T-cell (primary cell): ENCODE measurements at regions not wholly inside any gene's neighbourhood (a gene's known extent, or its start where the extent isn't known, plus 50 kb on each side); places are given as distances from the start of the nearest gene placed in this dataset.

Source experiments
- ATAC-seq, 4 experiments: fragments of 200-7000 bp in 3 of 4; fragments of 150-1000 bp in 1 of 4; cut with Tn5 transposase; replicated peaks in 1 of 4; 1 replicate in 3 of 4; 2 replicates in 1 of 4; pipeline ENCODE4 v1.10.0; 2021; ENCODE audit warnings: moderate library complexity in 3 of 4, mild to moderate bottlenecking in 2 of 4, moderate number of reproducible peaks in 1 of 4
- CTCF ChIA-PET, 2 donors: fragments of 300-600 bp; sonication (Branson Sonifier 250); formaldehyde crosslinking; loops; one replicate each; lab custom pipeline; 2022; ENCODE audit warnings: antibody characterized with exemption in 2 of 2; lab: Charles Lee
- POLR2A ChIA-PET, 2 donors: fragments of 300-600 bp; sonication (Branson Sonifier 250); formaldehyde crosslinking; loops; one replicate each; lab custom pipeline; 2022; ENCODE audit warnings: antibody characterized with exemption in 2 of 2; lab: Charles Lee
- DNase-seq, 35 experiments: peaks; one replicate each; pipeline versions ENCODE4 v3.0.0 to v3.0.0-alpha.2; 2013 to 2023
- H3K27ac ChIP-seq: one replicate; pipeline ENCODE4 v1.5.1; 2013; ENCODE audit warnings: low read length
- H3K27me3 ChIP-seq, 2 experiments: replicated peaks in 1 of 2; 1 replicate in 1 of 2; 2 replicates in 1 of 2; pipeline versions ENCODE4 v1.6.1 to v1.7.0; 2013; ENCODE audit warnings: low read length in 1 of 2, mixed read lengths in 1 of 2; ENCODE audit not compliant: control insufficient read depth in 2 of 2, insufficient read depth in 2 of 2; ENCODE audit errors: extremely low read depth in 1 of 2
- H3K36me3 ChIP-seq, 2 donors: 1 replicate in 1 of 2; 2 replicates in 1 of 2; pipeline versions ENCODE4 v1.6.1 to v1.7.0; 2013; ENCODE audit warnings: low read length in 1 of 2; ENCODE audit not compliant: control insufficient read depth in 2 of 2, insufficient read depth in 1 of 2; ENCODE audit errors: extremely low read depth in 1 of 2
- H3K4me1 ChIP-seq, 2 experiments: 1 replicate in 1 of 2; 2 replicates in 1 of 2; pipeline versions ENCODE4 v1.6.1 to v1.7.0; 2013; ENCODE audit warnings: low read length in 2 of 2, mixed read lengths in 1 of 2; ENCODE audit not compliant: insufficient read depth in 2 of 2, control insufficient read depth in 1 of 2; ENCODE audit errors: extremely low read depth in 1 of 2
- H3K4me3 ChIP-seq, 2 donors: 1 replicate in 1 of 2; 2 replicates in 1 of 2; pipeline versions ENCODE4 v1.5.1 to v1.7.0; 2013; ENCODE audit warnings: mild to moderate bottlenecking in 2 of 2, low read length in 1 of 2, moderate library complexity in 1 of 2; ENCODE audit not compliant: control insufficient read depth in 1 of 2; ENCODE audit errors: extremely low read depth in 1 of 2
- H3K9me3 ChIP-seq: 2 replicates; pipeline ENCODE4 v1.7.0; 2013
- H3K27ac Mint-ChIP-seq, 2 donors: one replicate each; pipeline ENCODE4 v1.8.0; 2020 to 2021; ENCODE audit warnings: mild to moderate bottlenecking in 2 of 2, mixed read lengths in 2 of 2
- H3K27me3 Mint-ChIP-seq, 2 donors: one replicate each; pipeline ENCODE4 v1.8.0; 2021 to 2022; ENCODE audit warnings: mixed read lengths in 2 of 2
- H3K36me3 Mint-ChIP-seq: one replicate; pipeline ENCODE4 v1.8.0; 2021; ENCODE audit warnings: mixed read lengths
- H3K4me1 Mint-ChIP-seq, 3 donors: one replicate each; pipeline ENCODE4 v1.8.0; 2020 to 2022; ENCODE audit warnings: mixed read lengths in 3 of 3, mild to moderate bottlenecking in 1 of 3
- H3K4me3 Mint-ChIP-seq, 3 donors: one replicate each; pipeline ENCODE4 v1.8.0; 2020 to 2022; ENCODE audit warnings: mild to moderate bottlenecking in 3 of 3, mixed read lengths in 3 of 3, moderate library complexity in 3 of 3
- H3K9me3 Mint-ChIP-seq, 3 donors: one replicate each; pipeline ENCODE4 v1.8.0; 2020 to 2022; ENCODE audit warnings: mixed read lengths in 3 of 3
- WGBS: methylation state at CpG from one replicate; pipeline ENCODE4 v1.1.5; 2013; ENCODE audit warnings: missing lambda C conversion rate; ENCODE audit not compliant: insufficient coverage; 5-methylcytosine and 5-hydroxymethylcytosine counted together

DNA sequence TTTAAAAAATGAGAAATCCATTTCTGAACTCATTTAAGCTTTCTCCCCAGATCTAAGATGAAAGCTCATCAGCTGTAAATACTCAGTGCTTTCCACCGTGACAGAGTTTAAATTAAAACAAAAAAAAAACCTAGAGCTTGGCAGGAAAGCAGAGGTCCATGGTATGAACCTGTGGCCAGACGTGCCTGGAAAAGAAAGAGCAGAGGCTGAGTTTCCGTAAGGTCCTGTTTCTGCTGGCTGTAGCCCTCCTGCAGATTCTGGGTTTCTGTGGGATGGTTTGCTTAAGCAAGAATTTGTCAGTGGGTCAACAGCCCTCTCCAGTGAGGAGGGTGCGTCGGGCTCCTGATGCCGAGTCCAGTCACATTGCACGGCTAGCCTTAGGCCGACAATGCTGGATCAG lies 383.2 kb downstream of the SAMD5 start:
- H3K27ac ChIP-seq: no peak overlapping the region
- H3K36me3 Mint-ChIP-seq: no peaks in the 10 kb centered on the region
- no peak overlapping the region for H3K27ac Mint-ChIP-seq
- H3K27me3 ChIP-seq: no peaks in the 10 kb centered on the region
- no peaks in the 10 kb centered on the region for H3K36me3 ChIP-seq
- DNase-seq: no peak
- no peaks in the 10 kb centered on the region for H3K27me3 Mint-ChIP-seq
- no peaks in the 10 kb centered on the region for H3K4me1 ChIP-seq
- no peak overlapping the region for H3K4me3 Mint-ChIP-seq
- 67% methylated on average over 1 of the region's 8 CpGs for WGBS
- CTCF ChIA-PET: no interaction called here
- no peak for ATAC-seq
- no peak overlapping the region for H3K4me3 ChIP-seq
- peaks cover 4 to 9% (median 5%) of the 10 kb centered on the region in 3 donors for H3K9me3 Mint-ChIP-seq
- no peaks in the 10 kb centered on the region for H3K4me1 Mint-ChIP-seq
- POLR2A ChIA-PET: no interaction called here
- H3K9me3 ChIP-seq: no peaks in the 10 kb centered on the region

DNA sequence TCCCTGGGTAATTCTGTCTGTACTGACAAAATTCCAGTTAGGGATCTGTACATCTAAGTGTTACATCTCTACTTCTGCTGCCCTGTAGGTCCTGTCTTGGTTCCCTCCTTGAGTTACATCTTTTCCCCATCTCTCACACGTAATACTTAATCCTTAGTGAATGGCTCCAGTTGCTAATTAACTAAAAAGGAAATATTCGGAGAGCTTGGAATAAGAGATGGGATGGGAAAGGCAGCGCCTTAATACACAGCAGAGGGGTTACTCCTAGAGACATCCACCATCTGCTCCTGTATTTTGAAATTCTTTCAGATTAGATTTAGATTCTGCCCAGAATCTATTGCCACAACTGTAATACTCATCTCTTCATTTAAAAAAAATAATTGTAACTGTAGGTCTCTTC lies 384.0 kb downstream of the SAMD5 start:
- Histone ChIP-seq H3K4me1 (no peaks in the 10 kb centered on the region), H3K27me3 (no peaks in the 10 kb centered on the region), H3K9me3 (no peaks in the 10 kb centered on the region), H3K4me3 (no peak overlapping the region), H3K27ac (no peak overlapping the region), H3K36me3 (no peaks in the 10 kb centered on the region)
- Mint-ChIP-seq H3K4me3 (no peak overlapping the region), H3K36me3 (no peaks in the 10 kb centered on the region), H3K27me3 (no peaks in the 10 kb centered on the region), H3K4me1 (no peaks in the 10 kb centered on the region), H3K9me3 (peaks cover 4 to 5% (median 4%) of the 10 kb centered on the region in 3 donors), H3K27ac (no peak overlapping the region)
- DNase-seq: no peak
- POLR2A ChIA-PET: no interaction called here
- CTCF ChIA-PET: no interaction called here
- no peak for ATAC-seq
- no CpG with 5 or more reads among the region's 3 CpGs for WGBS

DNA sequence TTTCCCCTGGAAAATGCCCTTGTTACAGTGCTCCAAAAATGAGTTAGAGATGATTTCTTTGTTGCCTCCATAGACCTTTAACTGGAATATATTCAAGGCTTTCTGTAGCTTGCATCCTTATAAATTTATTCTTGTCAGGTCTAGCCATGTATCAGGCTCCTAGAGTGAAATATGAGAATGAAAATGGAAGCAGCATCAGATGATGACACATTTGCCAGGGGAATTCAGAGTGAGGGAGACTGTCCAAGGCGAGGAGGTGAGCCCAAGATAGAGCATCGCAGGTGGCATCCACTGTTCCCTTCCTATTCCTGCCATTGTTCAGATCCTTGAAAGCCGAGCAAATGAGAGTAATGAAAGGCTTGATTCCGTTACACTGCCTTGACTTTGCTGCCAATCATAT lies 386.8 kb downstream of the SAMD5 start:
- Histone ChIP-seq H3K36me3 (no peaks in the 10 kb centered on the region), H3K27ac (no peak overlapping the region), H3K4me3 (no peak overlapping the region), H3K4me1 (no peaks in the 10 kb centered on the region), H3K27me3 (no peaks in the 10 kb centered on the region), H3K9me3 (no peaks in the 10 kb centered on the region)
- no CpG with 5 or more reads among the region's 4 CpGs for WGBS
- H3K4me1 Mint-ChIP-seq: no peaks in the 10 kb centered on the region
- CTCF ChIA-PET: no interaction called here
- no peaks in the 10 kb centered on the region for H3K36me3 Mint-ChIP-seq
- no peak overlapping the region for H3K4me3 Mint-ChIP-seq
- no peak overlapping the region for H3K27ac Mint-ChIP-seq
- no peaks in the 10 kb centered on the region for H3K9me3 Mint-ChIP-seq
- no peak for DNase-seq
- no peak for ATAC-seq
- no peaks in the 10 kb centered on the region for H3K27me3 Mint-ChIP-seq
- POLR2A ChIA-PET: no interaction called here

DNA sequence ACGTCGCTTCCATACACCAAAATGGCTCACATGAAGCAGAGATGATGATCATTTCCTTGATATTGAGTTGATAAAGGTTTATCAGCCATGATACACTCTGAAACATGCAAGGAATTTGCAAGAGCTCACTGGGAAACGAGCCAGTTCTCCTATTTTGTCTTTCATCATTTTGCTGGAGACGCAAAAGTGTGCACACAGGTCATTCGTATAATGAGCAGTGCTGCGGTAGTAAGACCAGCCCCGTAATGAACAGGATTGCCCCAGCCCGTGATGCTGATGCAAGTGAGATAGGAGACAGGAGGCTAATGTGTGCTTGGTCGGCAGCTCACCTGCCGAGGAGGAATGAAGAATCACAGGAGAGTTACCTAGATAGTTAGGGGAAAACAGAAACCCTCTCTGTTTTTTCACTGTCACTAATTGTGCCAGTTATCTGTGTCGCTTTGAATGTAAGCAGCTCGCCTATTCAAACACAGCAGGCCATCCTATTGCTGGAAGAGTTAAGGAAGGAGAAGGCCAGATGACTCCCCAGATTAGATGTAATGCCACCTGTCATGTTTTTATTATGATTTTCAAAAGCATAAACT lies 391.8 kb downstream of the SAMD5 start:
- no peak for ATAC-seq
- Histone ChIP-seq H3K4me3 (no peak overlapping the region), H3K4me1 (no peaks in the 10 kb centered on the region), H3K27me3 (no peaks in the 10 kb centered on the region), H3K9me3 (no peaks in the 10 kb centered on the region), H3K36me3 (no peaks in the 10 kb centered on the region), H3K27ac (no peak overlapping the region)
- no peak overlapping the region for H3K27ac Mint-ChIP-seq
- H3K27me3 Mint-ChIP-seq: no peaks in the 10 kb centered on the region
- H3K4me1 Mint-ChIP-seq: no peaks in the 10 kb centered on the region
- H3K9me3 Mint-ChIP-seq: no peaks in the 10 kb centered on the region
- CTCF ChIA-PET: no interaction called here
- WGBS: 81% methylated on average over 9 of the region's 12 CpGs
- no peak for DNase-seq
- H3K36me3 Mint-ChIP-seq: no peaks in the 10 kb centered on the region
- POLR2A ChIA-PET: no interaction called here
- no peak overlapping the region for H3K4me3 Mint-ChIP-seq

DNA sequence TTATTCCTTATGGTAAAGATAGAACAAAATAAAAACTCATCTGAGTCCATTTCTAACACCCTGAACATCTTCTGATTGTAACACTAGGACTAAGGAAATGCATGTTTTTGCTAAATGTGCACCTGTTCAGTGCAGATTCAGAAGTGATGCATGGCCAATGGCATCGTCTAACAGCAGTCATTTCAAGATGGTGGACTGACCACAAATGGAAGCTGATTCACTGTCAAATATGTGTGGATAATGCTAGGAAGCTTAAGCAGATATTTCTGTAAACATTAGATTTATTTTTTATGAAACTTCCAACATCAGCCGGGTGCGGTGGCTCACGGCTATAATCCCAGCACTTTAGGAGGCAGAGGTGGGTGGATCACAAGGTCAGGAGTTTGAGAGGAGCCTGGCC lies 394.8 kb downstream of the SAMD5 start:
- no peaks in the 10 kb centered on the region for H3K9me3 ChIP-seq
- POLR2A ChIA-PET: no interaction called here
- no peak overlapping the region for H3K4me3 ChIP-seq
- CTCF ChIA-PET: no interaction called here
- H3K4me1 ChIP-seq: no peaks in the 10 kb centered on the region
- H3K27me3 ChIP-seq: no peaks in the 10 kb centered on the region
- no peak for DNase-seq
- Mint-ChIP-seq H3K9me3 (peaks cover 0 to under 1% (median 0%) of the 10 kb centered on the region in 3 donors), H3K27me3 (peaks cover 0 to 4% of the 10 kb centered on the region in 2 donors), H3K4me3 (no peak overlapping the region), H3K36me3 (no peaks in the 10 kb centered on the region), H3K27ac (no peak overlapping the region), H3K4me1 (no peaks in the 10 kb centered on the region)
- no peaks in the 10 kb centered on the region for H3K36me3 ChIP-seq
- WGBS: 83% methylated on average over 1 of the region's 4 CpGs
- H3K27ac ChIP-seq: no peak overlapping the region
- no peak for ATAC-seq

DNA sequence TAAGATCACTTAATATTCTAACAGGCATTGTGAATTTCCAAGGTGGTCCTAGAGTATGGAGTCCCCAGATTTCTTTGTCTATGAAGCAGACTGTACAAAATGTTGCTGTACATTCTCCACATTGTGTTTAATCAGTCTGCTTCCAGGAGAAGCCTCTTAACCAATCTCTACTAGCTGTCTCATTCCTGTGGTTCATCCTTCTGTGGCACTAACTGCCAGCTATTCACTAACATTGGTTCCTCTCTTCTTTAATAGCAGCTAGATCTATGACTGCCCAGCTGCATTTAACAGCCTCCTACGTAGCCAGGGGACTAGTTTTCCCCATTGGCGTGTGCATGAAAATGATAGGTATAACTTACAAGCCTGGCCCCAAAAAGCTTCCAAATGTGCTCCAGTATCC lies 395.4 kb downstream of the SAMD5 start:
- peaks cover 0 to 4% of the 10 kb centered on the region in 2 donors for H3K27me3 Mint-ChIP-seq
- CTCF ChIA-PET: no interaction called here
- H3K27ac Mint-ChIP-seq: no peak overlapping the region
- H3K9me3 Mint-ChIP-seq: peaks cover 0 to 4% (median 0%) of the 10 kb centered on the region in 3 donors
- Histone ChIP-seq H3K4me3 (no peak overlapping the region), H3K27me3 (no peaks in the 10 kb centered on the region), H3K36me3 (no peaks in the 10 kb centered on the region), H3K9me3 (no peaks in the 10 kb centered on the region), H3K27ac (no peak overlapping the region), H3K4me1 (no peaks in the 10 kb centered on the region)
- H3K4me3 Mint-ChIP-seq: no peak overlapping the region
- no peaks in the 10 kb centered on the region for H3K4me1 Mint-ChIP-seq
- DNase-seq (no peak), ATAC-seq (no peak)
- 100% methylated on average over 2 of the region's 2 CpGs for WGBS
- POLR2A ChIA-PET: no interaction called here
- H3K36me3 Mint-ChIP-seq: no peaks in the 10 kb centered on the region

DNA sequence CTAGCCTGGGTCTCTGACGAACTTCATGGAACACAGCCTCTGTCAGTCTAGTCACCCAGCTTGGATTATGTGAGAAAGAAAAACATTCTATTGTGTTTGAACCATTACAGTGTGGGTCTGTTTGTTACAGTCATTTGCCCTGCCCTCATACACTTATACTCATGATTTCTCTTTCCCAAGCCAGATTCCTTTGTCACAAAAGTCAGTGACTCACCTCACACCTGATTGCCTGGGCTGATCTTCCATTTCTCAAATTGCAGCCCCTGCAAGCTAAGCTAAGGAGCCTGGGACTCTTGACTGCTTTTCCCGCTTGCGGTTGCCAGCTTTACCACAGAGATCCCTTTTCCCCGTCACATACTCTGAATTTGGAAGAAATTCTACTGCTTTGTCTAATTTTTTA lies 395.9 kb downstream of the SAMD5 start:
- Histone ChIP-seq H3K27ac (no peak overlapping the region), H3K36me3 (no peaks in the 10 kb centered on the region), H3K4me3 (no peak overlapping the region), H3K4me1 (no peaks in the 10 kb centered on the region), H3K27me3 (no peaks in the 10 kb centered on the region), H3K9me3 (no peaks in the 10 kb centered on the region)
- H3K36me3 Mint-ChIP-seq: no peaks in the 10 kb centered on the region
- DNase-seq (no peak), ATAC-seq (no peak)
- peaks cover 0 to 4% (median 0%) of the 10 kb centered on the region in 3 donors for H3K9me3 Mint-ChIP-seq
- no CpG with 5 or more reads among the region's 4 CpGs for WGBS
- ChIA-PET POLR2A (no interaction called here), CTCF (no interaction called here)
- peaks cover 0 to 4% of the 10 kb centered on the region in 2 donors for H3K27me3 Mint-ChIP-seq
- no peak overlapping the region for H3K27ac Mint-ChIP-seq
- H3K4me1 Mint-ChIP-seq: no peaks in the 10 kb centered on the region
- H3K4me3 Mint-ChIP-seq: no peak overlapping the region
